Thymus (tissue), 11 donors: ENCODE measurements at regions not wholly inside any gene's neighbourhood (a gene's known extent, or its start where the extent isn't known, plus 50 kb on each side); places are given as distances from the start of the nearest gene placed in this dataset.
A peak's percentile ranks its signal among the peaks of the same experiment; 100 is the strongest.

ENCODE experiments used
- DNase-seq, 9 donors: peaks; one replicate each; pipeline ENCODE4 v3.0.0-alpha.2; 2013; ENCODE audit warnings: low spot score in 9 of 9, low read depth in 6 of 9, missing footprints in 1 of 9
- H3K27ac ChIP-seq, 2 donors: one replicate each; pipeline ENCODE4 v1.5.1; 2013; ENCODE audit warnings: control low read depth in 1 of 2, low read depth in 1 of 2, low read length in 1 of 2, mild to moderate bottlenecking in 1 of 2, moderate library complexity in 1 of 2
- H3K27me3 ChIP-seq, 2 donors: one replicate each; pipeline ENCODE4 v1.5.1; 2013; ENCODE audit warnings: low read length in 1 of 2; ENCODE audit not compliant: control insufficient read depth in 2 of 2, insufficient read depth in 1 of 2
- H3K36me3 ChIP-seq, 2 donors: one replicate each; pipeline ENCODE4 v1.5.1; 2013; ENCODE audit warnings: low read length in 1 of 2, mild to moderate bottlenecking in 1 of 2, moderate library complexity in 1 of 2; ENCODE audit not compliant: control insufficient read depth in 2 of 2, insufficient read depth in 2 of 2
- H3K4me1 ChIP-seq, 2 donors: one replicate each; pipeline ENCODE4 v1.5.1; 2013; ENCODE audit warnings: low read length in 2 of 2; ENCODE audit not compliant: control insufficient read depth in 2 of 2, insufficient read depth in 2 of 2
- H3K4me3 ChIP-seq, 2 donors: one replicate each; pipeline ENCODE4 v1.5.1; 2013; ENCODE audit warnings: low read length in 2 of 2, control low read depth in 1 of 2, mild to moderate bottlenecking in 1 of 2
- H3K9me3 ChIP-seq, 2 donors: one replicate each; pipeline ENCODE4 v1.5.1; 2013; ENCODE audit warnings: low read length in 1 of 2, mild to moderate bottlenecking in 1 of 2; ENCODE audit not compliant: control insufficient read depth in 2 of 2, insufficient read depth in 1 of 2
- WGBS: extraction: QIAGEN DNeasy Blood & Tissue Kit; methylation state at CpG from one replicate; pipeline ENCODE4 v1.1.7; 2013; 5-methylcytosine and 5-hydroxymethylcytosine counted together
- donor health status: healthy.

DNA sequence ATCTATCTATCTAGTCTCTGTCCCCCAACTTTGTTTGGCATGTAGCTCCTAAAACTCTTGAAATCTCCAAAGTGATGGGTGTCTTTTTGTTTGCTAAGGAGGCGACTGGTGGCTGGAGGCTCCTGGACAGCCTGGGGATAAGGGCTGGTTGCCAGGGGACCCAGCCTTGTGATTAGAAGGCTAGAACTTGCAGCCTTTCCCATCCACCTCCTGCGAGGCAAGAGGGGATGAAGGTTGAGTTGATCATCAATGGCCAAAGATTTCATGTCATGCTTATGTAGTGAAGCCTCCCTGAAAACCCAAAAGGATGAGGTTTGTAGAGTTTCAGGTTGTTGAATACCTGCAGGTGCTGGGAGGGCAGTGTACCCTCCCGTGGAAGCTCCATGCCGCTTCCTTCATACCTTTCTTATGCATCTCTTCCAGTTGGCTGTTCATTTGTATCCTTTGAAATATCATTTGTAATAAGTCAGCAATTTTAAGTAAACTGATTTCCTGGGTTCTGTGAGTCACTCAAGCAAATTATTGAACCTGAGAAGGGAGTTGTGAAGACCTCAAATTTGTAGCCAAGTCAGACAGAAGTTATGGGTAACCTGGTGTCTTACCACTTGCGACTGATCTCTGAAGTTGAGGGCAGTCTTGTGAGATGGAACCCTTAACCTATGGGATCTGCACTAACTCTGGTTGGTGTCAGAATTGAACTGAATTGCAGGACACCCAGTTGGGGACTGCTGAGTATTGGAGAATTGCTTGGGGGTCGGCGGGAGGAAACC is 202.4 kb downstream of the SEC14L1 start:
- peak overlapping the region in 1 of 2 donors; percentile 15 for H3K27ac ChIP-seq
- H3K4me1 ChIP-seq, result peaks cover 18 to 59% of the 10 kb centered on the region in 2 donors
- DNase-seq, result no peak
- peaks cover 0 to 4% of the 10 kb centered on the region in 2 donors for H3K9me3 ChIP-seq
- no peaks in the 10 kb centered on the region for H3K36me3 ChIP-seq
- no peak overlapping the region for H3K4me3 ChIP-seq
- WGBS, result 78% methylated on average over 7 of the region's 7 CpGs
- H3K27me3 ChIP-seq, result no peaks in the 10 kb centered on the region

DNA sequence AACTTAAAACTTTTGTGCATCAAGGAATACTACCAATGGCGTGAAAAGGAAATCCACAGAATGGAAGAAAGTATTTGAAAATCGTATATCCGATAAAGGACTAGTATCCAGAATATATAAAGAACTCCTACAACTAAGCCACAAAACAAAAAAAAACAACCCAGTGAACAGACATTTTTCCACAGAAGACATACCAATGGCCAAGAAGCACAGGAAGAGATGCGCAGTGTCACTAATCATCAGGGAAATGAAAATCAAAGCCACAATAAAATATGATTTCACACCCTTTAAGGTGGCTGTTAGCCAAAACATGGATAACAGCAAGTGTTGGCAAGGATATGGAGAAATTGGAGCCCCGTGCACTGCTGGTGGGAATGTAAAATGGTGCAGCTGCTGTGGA is 203.3 kb downstream of the SEC14L1 start:
- no peak overlapping the region for H3K27ac ChIP-seq
- H3K9me3 ChIP-seq, result peaks cover 0 to 5% of the 10 kb centered on the region in 2 donors
- DNase-seq, result no peak
- 98% methylated on average over 5 of the region's 5 CpGs for WGBS
- H3K36me3 ChIP-seq, result no peaks in the 10 kb centered on the region
- H3K4me3 ChIP-seq, result no peak overlapping the region
- H3K27me3 ChIP-seq, result no peaks in the 10 kb centered on the region
- peaks cover 16 to 51% of the 10 kb centered on the region in 2 donors for H3K4me1 ChIP-seq

DNA sequence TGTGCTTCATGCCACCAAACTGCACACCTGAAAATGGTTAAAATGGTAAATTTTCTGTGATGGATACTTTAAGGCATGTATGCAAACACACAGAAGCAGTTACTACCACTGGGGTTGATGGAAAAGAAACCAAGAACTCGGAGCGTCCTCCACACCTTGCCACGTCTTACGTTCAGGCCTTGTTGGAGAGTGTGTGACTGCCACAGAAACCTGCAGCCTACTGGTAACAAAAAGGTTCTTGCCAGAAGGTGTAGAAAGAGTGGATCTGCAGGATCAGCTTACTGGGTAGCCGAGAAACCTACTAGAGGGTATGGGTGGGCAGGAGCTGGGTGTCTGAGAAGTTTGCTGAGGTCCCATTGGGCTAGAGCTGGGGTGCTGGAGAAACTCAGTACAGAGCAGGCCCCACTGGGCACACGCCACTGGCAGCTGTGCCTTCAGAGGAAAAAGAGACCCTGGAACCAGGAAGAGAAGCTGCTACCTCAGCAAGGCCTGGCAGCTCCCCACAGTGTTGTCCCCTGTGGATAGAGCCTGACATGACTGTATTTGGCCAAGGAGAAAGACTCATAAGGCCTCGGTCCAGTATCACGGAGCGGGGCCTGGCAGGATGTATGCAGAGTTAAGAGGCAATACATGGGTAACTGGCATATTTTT is 204.6 kb downstream of the SEC14L1 start:
- Histone ChIP-seq H3K27ac (no peak overlapping the region), H3K4me3 (no peak overlapping the region), H3K27me3 (no peaks in the 10 kb centered on the region), H3K9me3 (peaks cover 0 to 7% of the 10 kb centered on the region in 2 donors), H3K4me1 (peaks cover 19 to 52% of the 10 kb centered on the region in 2 donors), H3K36me3 (no peaks in the 10 kb centered on the region)
- 98% methylated on average over 9 of the region's 9 CpGs for WGBS
- DNase-seq, result no peak

DNA sequence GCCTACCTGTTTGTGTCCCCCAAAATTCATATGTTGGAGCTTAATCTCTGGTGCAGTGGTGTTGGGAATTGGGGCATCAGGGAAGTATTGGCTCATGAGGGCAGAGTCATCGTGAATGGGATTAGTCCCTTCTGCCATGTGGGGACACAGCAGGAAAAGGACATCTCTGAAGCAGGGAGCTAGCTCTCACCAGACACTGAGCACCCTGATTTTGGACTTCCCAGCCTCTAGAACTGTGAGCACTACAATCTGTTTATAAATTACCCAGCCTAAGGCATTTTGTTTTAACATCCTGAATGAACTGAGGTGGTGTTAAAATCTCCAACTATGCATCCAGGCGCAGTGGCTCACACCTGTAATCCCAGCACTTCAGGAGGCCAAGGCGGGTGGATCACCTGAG is 206.0 kb downstream of the SEC14L1 start:
- peaks cover 31 to 57% of the 10 kb centered on the region in 2 donors for H3K4me1 ChIP-seq
- H3K27me3 ChIP-seq, result no peaks in the 10 kb centered on the region
- DNase-seq, result no peak
- peaks cover 0 to 11% of the 10 kb centered on the region in 2 donors for H3K9me3 ChIP-seq
- no peak overlapping the region for H3K27ac ChIP-seq
- no peaks in the 10 kb centered on the region for H3K36me3 ChIP-seq
- no peak overlapping the region for H3K4me3 ChIP-seq
- 98% methylated on average over 3 of the region's 3 CpGs for WGBS

DNA sequence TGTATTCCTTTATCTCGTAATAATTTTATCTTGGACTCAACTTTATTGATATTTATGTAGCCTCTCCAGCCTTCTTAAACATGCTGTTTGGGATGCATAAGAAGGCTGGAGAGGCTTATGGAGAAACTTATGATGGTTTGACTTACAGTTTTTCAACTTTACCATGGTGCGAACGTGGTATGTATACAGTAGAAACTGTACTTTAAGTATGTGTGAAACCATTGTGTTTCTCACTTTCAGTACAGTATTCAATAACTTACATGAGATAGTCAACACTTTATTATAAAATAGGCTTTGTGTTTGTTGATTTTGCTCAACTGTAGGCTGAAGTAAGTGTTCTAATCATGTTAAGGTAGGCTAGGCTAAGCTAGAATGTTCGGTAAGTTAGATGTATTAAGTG is 206.8 kb downstream of the SEC14L1 start:
- H3K9me3 ChIP-seq, result peaks cover 0 to 11% of the 10 kb centered on the region in 2 donors
- H3K27ac ChIP-seq, result no peak overlapping the region
- no peak for DNase-seq
- no peaks in the 10 kb centered on the region for H3K27me3 ChIP-seq
- H3K36me3 ChIP-seq, result no peaks in the 10 kb centered on the region
- no peak overlapping the region for H3K4me3 ChIP-seq
- H3K4me1 ChIP-seq, result peaks cover 25 to 52% of the 10 kb centered on the region in 2 donors
- 93% methylated on average over 4 of the region's 4 CpGs for WGBS

DNA sequence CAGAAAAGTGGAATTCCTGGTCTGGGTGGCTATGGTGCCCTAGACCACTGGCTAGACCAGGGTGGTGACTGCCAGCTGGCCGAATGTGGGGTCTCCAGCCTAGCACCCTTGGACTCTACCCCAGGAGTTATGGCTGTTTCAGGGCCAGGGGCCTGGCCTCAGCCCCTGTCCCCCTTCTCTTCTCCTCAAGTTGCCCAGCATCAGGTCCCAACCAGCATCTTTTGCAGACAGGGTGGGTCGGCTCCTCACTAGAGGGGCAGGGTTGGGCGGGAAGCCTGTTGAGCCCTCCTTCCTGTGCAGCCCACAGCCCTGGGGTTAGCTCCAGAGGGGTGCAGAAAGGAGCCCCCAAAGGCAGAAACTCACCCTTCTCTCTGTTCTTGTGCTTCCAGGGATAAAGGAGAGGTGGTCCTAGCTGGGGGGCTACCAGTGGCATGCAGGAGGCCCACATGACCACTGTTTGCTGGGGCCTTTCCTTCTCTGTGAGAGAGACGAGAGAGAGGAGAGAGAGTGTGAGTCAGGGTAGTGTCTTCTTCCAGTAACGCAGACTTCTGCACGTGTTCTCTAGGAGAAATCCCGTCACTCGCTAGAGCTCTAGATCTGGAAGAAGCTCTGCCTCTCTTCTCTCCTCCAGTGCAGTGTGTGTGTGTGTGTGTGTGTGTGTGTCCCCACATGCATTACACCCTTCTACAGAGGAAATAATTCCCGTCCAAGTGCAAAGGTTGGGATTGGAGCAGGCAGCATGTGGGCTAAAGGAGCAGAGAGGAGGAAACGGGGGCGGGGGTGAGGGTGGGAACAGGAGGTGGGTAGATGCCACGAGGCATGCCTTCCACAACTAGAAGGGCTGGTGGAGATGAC is 209.4 kb downstream of the SEC14L1 start:
- Histone ChIP-seq H3K27ac (peak overlapping the region in 1 of 2 donors; percentile 3), H3K27me3 (no peaks in the 10 kb centered on the region), H3K36me3 (no peaks in the 10 kb centered on the region), H3K4me3 (no peak overlapping the region), H3K9me3 (peaks cover 0 to 11% of the 10 kb centered on the region in 2 donors), H3K4me1 (peaks cover 14 to 53% of the 10 kb centered on the region in 2 donors)
- WGBS, result 61% methylated on average over 12 of the region's 12 CpGs
- DNase-seq, result no peak

DNA sequence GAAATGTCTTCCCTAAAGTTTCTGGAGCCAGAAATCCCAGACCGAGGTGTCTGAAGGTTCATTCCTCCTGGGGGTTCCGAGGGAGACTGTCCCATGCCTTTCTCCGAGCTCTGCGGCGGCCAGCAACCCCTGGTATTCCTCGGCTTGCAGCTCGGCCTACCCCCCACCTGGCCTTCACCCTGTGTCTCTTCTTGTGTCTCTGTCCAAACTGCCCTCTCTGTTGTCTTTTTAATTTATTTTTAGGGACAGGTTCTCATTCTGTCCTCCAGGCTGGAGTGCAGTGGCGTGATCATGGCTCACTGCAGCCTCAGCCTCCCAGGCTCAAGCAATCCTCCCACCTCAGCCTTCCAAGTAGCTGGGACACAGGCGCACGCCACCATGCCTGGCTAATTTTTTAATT is 211.7 kb downstream of the SEC14L1 start:
- DNase-seq, result no peak
- Histone ChIP-seq H3K36me3 (no peaks in the 10 kb centered on the region), H3K27me3 (no peaks in the 10 kb centered on the region), H3K27ac (no peak overlapping the region), H3K9me3 (peaks cover 0 to 13% of the 10 kb centered on the region in 2 donors), H3K4me1 (peaks cover 14 to 59% of the 10 kb centered on the region in 2 donors), H3K4me3 (no peak overlapping the region)
- WGBS, result 93% methylated on average over 10 of the region's 10 CpGs

DNA sequence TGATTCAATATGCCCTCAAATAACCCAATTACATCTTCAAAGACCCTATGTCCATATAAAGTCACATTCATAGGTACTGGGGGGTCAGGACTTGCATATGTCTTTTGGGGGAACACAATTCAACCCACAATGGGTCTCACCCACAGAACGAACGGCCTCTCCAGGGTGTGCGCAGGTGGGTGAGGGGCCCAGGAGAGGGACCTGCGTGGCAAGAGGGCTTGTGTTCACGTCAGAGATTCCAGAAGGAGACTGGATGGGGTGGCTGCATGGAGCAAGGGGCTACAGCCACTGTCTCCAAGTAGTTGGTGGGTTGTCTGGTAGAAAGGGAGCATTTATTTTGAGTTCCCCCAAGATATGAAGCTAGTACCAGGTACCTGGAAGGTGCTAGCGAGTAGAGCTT is 212.2 kb downstream of the SEC14L1 start:
- Histone ChIP-seq H3K27ac (no peak overlapping the region), H3K27me3 (no peaks in the 10 kb centered on the region), H3K9me3 (peaks cover 0 to 13% of the 10 kb centered on the region in 2 donors), H3K36me3 (no peaks in the 10 kb centered on the region), H3K4me3 (no peak overlapping the region), H3K4me1 (peaks cover 14 to 59% of the 10 kb centered on the region in 2 donors)
- DNase-seq, result no peak
- 98% methylated on average over 6 of the region's 6 CpGs for WGBS
